ENCODE measurements at regions not wholly inside any gene's neighbourhood (a gene's known extent, or its start where the extent isn't known, plus 50 kb on each side); places are given as distances from the start of the nearest gene placed in this dataset.

DNA sequence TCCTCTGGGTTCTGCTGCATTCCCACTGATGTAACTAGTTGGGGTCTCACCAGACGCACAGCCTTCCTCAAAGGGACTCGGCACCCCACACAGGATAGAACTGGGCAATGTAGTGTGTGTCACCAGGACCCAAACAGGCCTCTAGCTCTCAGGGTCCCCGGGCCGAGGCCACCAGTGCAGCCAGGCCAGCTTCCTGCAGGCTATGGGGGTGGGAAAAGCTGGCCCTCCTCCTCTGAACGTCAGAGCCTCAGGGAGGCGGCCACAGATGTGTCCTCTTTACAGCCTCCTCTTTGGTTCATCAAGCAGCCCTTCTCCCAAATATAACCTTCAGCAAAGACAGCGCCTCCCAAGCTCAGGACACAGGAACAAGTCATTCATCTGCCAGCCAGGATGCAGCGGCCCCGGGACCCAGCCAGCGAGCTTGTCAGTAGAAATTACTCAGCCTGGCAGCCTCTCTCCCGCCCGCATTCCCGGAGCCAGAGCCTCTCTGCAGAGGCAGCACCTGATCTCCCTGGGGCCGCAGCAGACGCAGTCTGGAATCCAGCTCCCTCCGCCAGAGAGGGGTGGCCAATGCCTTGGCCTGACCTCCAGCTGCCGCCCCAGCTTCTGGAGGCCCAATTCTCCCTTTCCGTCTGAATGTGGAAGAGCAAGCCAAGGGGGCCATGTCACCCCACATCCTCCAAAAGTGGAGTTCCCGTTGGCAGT lies 288.5 kb downstream of the FBXW7 start:
- Histone ChIP-seq H3K9me3 (ENCODE audit: control insufficient read depth, insufficient read depth, low read length) (no peaks in the 10 kb centered on the region), H3K79me2 (ENCODE audit: control insufficient read depth, low read length) (no peaks in the 10 kb centered on the region), H3K36me3 (ENCODE audit: control insufficient read depth, low read length) (no peaks in the 10 kb centered on the region), H3K27ac (ENCODE audit: low read depth, low read length) (no peak overlapping the region), H4K20me1 (ENCODE audit: control insufficient read depth, insufficient read depth, low read depth, low read length) (no peaks in the 10 kb centered on the region), H3K4me1 (ENCODE audit: control insufficient read depth, low read length) (no peaks in the 10 kb centered on the region), H3K4me3 (ENCODE audit: low read length) (no peak overlapping the region), H3K9me2 (replicated peaks; ENCODE audit: control insufficient read depth, low read length) (no peaks in the 10 kb centered on the region), H3K27me3 (ENCODE audit: control insufficient read depth, low read length) (0 out of 2 replicates have a peak, but pooled peaks cover 13% of the 10 kb centered on the region), H3K4me2 (ENCODE audit: low read length) (no peak overlapping the region), H3F3A (ENCODE audit: control insufficient read depth, insufficient read depth) (no peaks in the 10 kb centered on the region)
- no peak for TF ChIP-seq EZH2phosphoT487 (IDR thresholded peaks at IDR 0.05; ENCODE audit: borderline replicate concordance, low read length)
- TF ChIP-seq, protein P1, sequence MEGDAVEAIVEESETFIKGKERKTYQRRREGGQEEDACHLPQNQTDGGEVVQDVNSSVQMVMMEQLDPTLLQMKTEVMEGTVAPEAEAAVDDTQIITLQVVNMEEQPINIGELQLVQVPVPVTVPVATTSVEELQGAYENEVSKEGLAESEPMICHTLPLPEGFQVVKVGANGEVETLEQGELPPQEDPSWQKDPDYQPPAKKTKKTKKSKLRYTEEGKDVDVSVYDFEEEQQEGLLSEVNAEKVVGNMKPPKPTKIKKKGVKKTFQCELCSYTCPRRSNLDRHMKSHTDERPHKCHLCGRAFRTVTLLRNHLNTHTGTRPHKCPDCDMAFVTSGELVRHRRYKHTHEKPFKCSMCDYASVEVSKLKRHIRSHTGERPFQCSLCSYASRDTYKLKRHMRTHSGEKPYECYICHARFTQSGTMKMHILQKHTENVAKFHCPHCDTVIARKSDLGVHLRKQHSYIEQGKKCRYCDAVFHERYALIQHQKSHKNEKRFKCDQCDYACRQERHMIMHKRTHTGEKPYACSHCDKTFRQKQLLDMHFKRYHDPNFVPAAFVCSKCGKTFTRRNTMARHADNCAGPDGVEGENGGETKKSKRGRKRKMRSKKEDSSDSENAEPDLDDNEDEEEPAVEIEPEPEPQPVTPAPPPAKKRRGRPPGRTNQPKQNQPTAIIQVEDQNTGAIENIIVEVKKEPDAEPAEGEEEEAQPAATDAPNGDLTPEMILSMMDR (IDR thresholded peaks at IDR 0.05; ENCODE audit: low read depth, low read length, poor library complexity, severe bottlenecking): no peak

DNA sequence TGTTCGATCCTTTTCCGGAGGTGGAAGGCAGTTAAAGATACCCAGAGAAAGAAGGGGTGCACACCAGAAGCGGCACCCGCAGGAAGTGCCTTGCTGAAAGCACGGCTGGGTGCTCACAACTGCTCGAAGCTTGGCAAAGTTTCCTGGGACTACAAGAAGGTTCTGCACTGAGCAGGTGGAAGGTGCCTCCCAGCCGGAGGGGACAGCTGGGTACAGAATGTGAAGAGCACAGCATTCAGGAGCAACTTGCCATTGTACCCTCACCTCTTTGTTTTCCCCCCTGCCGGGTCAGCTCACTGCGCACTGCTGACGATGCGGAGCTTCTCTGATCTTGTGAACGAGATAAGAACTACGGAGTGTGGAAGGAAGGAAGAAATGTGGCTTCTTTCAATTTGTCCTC lies 289.2 kb downstream of the FBXW7 start:
- Histone ChIP-seq H3K9me3 (ENCODE audit: control insufficient read depth, insufficient read depth, low read length) (no peaks in the 10 kb centered on the region), H3K4me2 (ENCODE audit: low read length) (no peak overlapping the region), H3K4me1 (ENCODE audit: control insufficient read depth, low read length) (no peaks in the 10 kb centered on the region), H3K79me2 (ENCODE audit: control insufficient read depth, low read length) (no peaks in the 10 kb centered on the region), H3K27me3 (ENCODE audit: control insufficient read depth, low read length) (0 out of 2 replicates have a peak, but pooled peaks cover 7% of the 10 kb centered on the region), H4K20me1 (ENCODE audit: control insufficient read depth, insufficient read depth, low read depth, low read length) (no peaks in the 10 kb centered on the region), H3K4me3 (ENCODE audit: low read length) (no peak overlapping the region), H3K9me2 (replicated peaks; ENCODE audit: control insufficient read depth, low read length) (no peaks in the 10 kb centered on the region), H3K27ac (ENCODE audit: low read depth, low read length) (no peak overlapping the region), H3F3A (ENCODE audit: control insufficient read depth, insufficient read depth) (no peaks in the 10 kb centered on the region), H3K36me3 (ENCODE audit: control insufficient read depth, low read length) (no peaks in the 10 kb centered on the region)
- TF ChIP-seq, protein P1 (IDR thresholded peaks at IDR 0.05; ENCODE audit: low read depth, low read length, poor library complexity, severe bottlenecking): no peak
- TF ChIP-seq EZH2phosphoT487 (IDR thresholded peaks at IDR 0.05; ENCODE audit: borderline replicate concordance, low read length): no peak

DNA sequence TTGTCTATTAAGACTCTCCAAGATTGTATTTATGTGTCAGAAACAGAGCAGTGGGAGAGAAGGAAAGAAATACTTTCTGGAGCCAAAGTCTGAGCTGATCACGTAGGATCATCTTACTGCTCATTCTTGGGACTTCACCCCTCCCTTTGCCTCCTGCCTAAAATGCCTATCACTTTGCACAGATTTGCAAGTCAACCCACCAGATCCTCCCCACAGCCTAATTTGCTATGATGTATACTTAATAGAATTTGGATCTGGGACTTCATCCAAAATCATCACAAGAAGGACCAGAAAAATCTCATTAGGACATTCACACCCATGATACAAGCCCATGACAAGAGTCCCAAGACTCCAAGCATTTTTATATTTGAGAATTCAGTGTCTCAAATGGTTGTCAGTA lies 290.2 kb downstream of the FBXW7 start:
- TF ChIP-seq, protein P1 (IDR thresholded peaks at IDR 0.05; ENCODE audit: low read depth, low read length, poor library complexity, severe bottlenecking): no peak
- no peak for TF ChIP-seq EZH2phosphoT487 (IDR thresholded peaks at IDR 0.05; ENCODE audit: borderline replicate concordance, low read length)
- H3F3A ChIP-seq (ENCODE audit: control insufficient read depth, insufficient read depth): no peaks in the 10 kb centered on the region
- H3K9me3 ChIP-seq (ENCODE audit: control insufficient read depth, insufficient read depth, low read length): no peaks in the 10 kb centered on the region

More for the DNA sequence above, 290.2 kb downstream of the FBXW7 start:
- H3K4me2 ChIP-seq (ENCODE audit: low read length): no peak overlapping the region
- H3K27ac ChIP-seq (ENCODE audit: low read depth, low read length): no peak overlapping the region
- no peak overlapping the region for H3K4me3 ChIP-seq (ENCODE audit: low read length)
- H3K9me2 ChIP-seq (replicated peaks; ENCODE audit: control insufficient read depth, low read length): no peaks in the 10 kb centered on the region
- H3K79me2 ChIP-seq (ENCODE audit: control insufficient read depth, low read length): no peaks in the 10 kb centered on the region
- no peaks in the 10 kb centered on the region for H3K36me3 ChIP-seq (ENCODE audit: control insufficient read depth, low read length)
- H4K20me1 ChIP-seq (ENCODE audit: control insufficient read depth, insufficient read depth, low read depth, low read length): no peaks in the 10 kb centered on the region
- 0 out of 2 replicates have a peak, but pooled peaks cover 6% of the 10 kb centered on the region for H3K27me3 ChIP-seq (ENCODE audit: control insufficient read depth, low read length)
- H3K4me1 ChIP-seq (ENCODE audit: control insufficient read depth, low read length): no peaks in the 10 kb centered on the region

Measured in DOHH2 (cell line).